Dermis microvascular lymphatic vessel endothelial cell (primary cell): ENCODE measurements at regions not wholly inside any gene's neighbourhood (a gene's known extent, or its start where the extent isn't known, plus 50 kb on each side); places are given as distances from the start of the nearest gene placed in this dataset.
A peak's percentile ranks its signal among the peaks of the same experiment; 100 is the strongest.

Experiments used
- DNase-seq, 2 donors: peaks; one replicate each; pipeline versions ENCODE4 v3.0.0 to v3.0.0-alpha.2; 2010; ENCODE audit warnings: low read depth in 2 of 2

- DNase-seq: no peak
Observed at GRCh38 chr20:6616421-6616820, 151.1 kb upstream of the BMP2 start.

GRCh38 chr20:6614836-6615235 lies 152.7 kb upstream of the BMP2 start:
- no peak for DNase-seq

GRCh38 chr20:6613280-6613861 lies 154.1 kb upstream of the BMP2 start:
- DNase-seq: no peak

GRCh38 chr20:6612606-6612923 lies 154.9 kb upstream of the BMP2 start:
- DNase-seq: no peak

GRCh38 chr20:6611911-6612605 lies 155.4 kb upstream of the BMP2 start:
- DNase-seq: no peak

GRCh38 chr20:6606651-6607050 lies 160.8 kb upstream of the BMP2 start:
- DNase-seq: no peak

DNA sequence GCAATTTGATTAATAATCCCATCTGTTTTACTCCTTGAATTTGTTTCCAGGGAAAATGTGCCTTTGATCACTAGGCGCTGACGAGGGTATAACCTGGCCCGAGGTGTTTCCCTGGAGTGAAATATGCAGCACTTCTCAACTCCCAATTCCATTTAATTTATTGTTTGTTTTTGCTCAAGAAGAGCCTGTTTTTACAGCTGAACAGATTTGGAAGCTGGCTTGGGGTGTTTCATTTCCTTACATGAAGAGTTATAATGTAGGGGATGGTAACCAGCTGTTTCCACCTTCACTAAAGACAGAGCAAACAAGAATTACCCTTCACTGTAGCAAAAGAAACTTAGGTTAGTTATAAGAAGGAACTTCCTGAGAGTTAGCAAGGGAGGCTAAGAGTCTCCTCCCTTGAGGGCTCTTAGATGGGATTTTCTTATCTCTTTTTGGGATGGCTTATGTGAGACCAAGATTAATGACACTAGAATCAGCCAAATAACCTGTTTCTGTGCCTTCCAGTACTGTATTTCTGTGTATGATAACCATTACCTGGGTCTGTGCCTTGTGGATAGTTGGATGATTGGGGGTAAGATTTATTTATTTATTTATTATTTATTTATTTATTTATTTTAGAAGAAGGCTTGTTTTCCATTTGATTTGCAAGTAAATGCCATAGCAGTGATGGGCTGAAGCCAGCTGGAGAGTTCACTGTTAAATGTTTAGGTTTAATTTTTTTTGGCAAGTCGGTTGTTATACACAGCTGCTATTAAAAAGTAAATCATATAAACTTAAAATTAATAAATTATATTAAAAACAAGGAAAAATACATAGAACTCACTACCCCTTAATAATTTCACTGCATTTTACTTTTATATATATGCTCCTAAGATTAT lies 162.2 kb upstream of the BMP2 start:
- no peak for DNase-seq

GRCh38 chr20:6604179-6604578 lies 163.3 kb upstream of the BMP2 start:
- no peak for DNase-seq

GRCh38 chr20:6599876-6600735 lies 167.4 kb upstream of the BMP2 start:
- DNase-seq: no peak

DNA sequence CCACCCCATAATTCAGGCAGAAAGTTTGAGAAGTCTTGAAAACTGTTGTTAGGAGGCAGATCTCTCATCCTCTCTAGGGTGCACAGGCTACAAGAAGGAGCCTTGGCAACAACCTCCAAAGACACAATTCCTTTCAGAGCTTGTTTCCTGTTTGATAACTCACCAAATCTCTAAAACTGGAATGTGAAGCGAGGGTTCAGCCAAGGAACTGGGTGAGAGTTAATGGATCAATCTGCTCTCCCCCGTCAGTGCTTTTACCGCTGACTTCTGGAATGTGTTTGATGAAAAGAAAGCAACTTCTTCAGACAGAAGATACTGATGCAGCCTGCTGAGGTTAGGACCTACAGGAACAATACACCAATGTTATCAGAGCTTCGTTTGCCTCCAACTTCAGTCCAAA lies 171.8 kb upstream of the BMP2 start:
- DNase-seq: peak in 1 of 2 donors; percentile 46

DNA sequence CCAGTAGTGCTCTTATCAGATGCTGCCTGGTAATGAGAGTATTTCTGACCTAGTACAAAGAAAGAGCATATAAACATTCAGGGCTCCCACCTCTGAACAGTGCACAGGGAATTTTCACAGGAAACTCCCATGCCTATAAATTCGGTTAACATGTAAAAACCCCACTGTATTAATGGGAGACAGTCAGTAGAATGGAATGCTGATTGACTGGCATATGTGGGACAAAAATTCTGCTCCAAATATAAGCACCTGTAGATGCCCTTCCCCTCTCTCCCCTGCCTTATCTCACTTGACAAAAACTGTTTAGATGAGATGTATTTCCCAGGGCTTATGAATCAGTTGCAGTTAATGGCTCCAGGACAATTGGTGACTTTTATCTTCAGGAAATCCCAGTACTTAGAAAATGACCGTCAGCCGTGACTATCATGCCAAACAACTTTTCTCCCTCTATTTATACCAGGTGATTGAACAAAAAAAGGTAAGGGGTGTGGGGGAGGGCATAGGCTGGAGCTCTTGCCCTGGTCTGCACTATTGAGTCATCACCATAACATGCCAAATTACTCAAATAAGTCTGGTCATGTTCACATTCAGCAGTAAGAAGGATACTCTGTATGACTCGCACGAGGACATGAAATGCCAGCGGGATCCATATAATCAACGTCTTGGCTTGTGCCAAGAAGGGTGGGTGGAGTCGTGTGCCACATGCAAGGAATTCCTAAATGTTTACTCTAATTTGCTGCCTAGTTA lies 176.4 kb upstream of the BMP2 start:
- peak; percentile 80 to 92 for DNase-seq

DNA sequence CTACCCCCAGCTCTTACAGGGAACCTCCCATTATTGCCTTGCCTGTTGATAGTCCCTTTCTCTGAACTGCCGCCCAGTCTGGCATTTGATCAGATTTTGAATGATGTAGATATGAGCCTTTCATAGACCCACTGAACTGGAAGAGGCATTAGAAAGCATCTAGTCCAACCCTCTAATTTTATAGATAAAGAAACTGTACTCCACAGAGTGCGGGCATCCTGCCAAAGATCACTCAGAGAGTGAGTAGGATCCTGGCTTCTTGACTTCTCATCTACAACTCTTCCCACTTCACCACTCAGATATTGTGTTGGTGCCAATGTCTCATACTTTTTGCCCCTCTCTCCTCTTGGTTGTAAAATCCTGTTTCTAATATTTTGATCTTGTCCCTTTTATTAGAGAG lies 179.2 kb upstream of the BMP2 start:
- DNase-seq: peak in 1 of 2 donors; percentile 31

DNA sequence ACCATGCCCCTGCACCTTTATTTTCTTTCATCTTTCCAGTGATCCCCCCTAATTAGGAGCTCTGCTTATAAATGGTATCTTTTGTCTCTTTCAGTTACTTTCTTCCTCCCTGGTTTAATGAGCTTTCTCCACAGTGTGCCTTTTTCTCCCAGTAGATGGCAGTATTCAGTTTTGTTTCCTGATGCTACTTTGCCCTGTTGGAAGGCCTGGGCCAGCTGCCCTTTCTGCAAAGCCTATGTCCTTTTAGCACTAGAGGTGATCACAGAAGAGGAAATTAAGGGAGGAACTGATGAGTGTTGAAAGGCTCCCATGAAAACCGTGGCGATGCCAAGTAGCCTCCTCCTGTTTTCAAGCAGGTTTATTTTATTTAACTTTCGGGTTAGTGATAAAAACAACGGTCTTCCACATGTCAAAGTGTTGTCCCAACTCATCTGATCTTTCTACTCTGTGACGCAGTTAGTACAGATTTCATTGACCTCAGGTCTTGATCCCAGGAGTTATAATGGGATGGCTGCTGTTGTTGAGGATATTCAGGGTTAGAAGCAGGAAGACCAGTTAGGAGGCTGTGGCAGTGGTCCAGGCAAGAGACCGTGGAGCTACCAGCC lies 184.2 kb upstream of the BMP2 start:
- DNase-seq: peak; percentile 69 to 91

DNA sequence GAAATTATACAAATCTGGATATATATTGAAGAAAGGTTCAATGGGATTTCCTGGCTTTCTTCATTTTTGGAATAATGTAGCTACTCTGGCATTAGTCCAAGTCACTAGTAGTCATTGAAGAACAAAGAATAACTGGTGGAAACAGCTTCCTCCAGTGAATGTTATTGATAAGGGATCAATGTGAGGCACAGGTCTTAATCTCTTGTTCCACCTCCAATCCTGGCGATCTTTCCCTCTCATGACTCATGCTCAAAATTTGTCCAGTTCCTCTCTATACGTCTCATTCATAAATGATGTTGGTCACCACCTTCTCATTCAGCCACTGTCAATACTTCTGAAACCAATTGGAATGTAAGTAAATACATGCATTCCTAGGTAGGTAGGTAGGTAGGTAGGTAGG lies 185.0 kb upstream of the BMP2 start:
- DNase-seq: peak in 1 of 2 donors; percentile 45

DNA sequence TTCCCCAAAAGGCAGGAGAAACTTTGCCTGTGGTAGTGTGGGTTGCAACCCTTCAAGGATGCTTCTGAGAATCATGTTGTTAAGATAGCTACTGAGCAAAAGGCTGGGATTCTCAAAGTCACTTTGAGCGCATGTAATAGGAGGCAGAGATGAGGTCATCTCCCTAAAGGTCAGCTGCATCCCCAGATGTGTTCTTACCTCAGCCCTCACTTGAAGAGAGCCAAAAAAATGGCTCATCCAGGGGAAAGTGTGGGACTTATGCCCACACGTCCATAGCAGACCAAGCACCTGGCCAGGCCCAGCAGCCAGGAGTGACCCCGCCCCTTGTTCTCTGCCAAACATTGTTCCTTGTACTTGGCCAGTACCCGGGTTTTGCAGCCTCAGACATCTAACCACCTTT lies 187.0 kb upstream of the BMP2 start:
- DNase-seq: no peak

DNA sequence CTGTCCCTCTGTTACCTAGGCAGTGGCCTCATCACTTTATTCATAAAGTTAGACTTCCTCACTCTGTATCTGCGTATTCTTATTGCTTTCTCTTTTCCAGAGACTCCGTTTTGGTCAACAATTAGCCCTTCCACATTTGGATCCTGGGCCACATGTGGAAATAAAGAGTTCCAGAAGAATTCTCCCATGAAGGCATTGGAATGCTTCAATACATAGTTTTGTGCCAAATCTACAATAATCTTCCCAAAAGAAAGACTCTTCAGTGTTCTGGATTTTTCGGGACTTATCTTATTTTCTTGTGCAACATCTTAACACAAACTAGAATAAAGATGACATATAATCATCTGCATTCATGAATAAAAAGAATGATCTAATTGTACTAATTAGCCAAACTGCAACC lies 187.7 kb upstream of the BMP2 start:
- DNase-seq: no peak

- no peak for DNase-seq
Observed at GRCh38 chr20:6579417-6579816, 188.1 kb upstream of the BMP2 start.

DNA sequence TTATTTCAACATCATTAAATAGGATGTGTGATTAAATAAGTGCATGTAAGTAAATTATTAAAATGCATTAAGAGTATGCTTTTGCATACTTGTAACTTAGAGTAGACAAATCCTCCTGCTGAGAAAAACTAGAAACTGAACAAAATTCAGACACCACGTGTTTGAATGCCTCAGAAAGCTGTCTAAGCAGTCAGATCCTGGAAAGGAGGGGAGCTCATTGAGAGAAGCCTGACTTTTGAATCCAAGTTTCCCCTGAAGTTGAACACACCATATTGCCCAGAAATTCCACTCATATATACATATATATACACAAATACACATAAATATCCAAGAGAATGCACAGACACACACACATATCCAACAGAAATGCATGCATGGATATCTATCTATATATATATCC lies 190.0 kb upstream of the BMP2 start:
- DNase-seq: no peak

DNA sequence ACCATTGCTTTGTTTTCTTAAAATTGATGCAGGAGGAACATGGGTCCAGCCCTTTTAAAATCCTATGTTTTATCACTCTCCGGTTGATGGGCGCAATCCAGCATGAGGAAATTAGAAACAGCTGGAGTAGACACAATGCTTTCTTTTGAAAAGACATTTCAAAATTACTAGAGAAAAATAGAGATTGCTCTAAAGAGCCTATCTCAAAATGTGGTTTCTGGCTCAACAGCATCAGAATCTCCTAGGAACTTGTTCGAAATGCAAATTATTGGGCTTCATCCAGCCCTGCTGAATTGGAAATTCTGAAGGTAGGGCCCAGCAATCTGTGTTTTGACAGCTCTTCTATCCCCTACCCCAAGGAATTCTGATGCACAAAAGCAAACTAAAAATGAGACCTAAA lies 190.8 kb upstream of the BMP2 start:
- no peak for DNase-seq

DNA sequence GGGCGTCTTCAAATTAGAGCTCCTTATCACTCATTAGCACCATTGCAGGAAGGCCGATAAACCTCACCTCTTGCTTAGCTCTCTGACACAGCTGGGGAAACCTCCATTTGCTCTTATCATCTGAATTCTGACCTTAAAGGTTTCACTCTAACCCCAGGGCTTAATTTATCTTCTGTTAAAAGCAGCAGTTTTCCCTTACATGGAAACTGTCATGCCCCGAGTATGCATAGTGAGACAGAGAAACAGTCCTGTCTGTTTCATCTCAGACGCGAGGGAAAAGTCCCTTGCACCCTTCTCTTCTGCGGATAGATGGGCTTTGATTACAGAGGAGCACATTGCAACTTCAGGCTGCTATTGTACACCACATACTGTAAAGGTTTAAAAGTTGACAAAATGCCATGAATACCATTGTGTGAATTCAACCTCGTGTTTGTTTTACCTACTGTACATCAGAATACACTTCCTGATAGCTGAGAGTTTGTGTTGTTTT lies 191.5 kb upstream of the BMP2 start:
- peak; percentile 46 to 78 for DNase-seq

GRCh38 chr20:6566821-6567220 lies 200.7 kb upstream of the BMP2 start:
- DNase-seq: no peak
